Body of pancreas (tissue), 4 donors: ENCODE measurements at regions not wholly inside any gene's neighbourhood (a gene's known extent, or its start where the extent isn't known, plus 50 kb on each side); places are given as distances from the start of the nearest gene placed in this dataset.

ENCODE experiments used
- POLR2A ChIP-seq, 3 donors: fragments of 450-650 bp; IDR thresholded peaks; one replicate each; pipeline ENCODE4 v1.6.1; 2016; ENCODE audit warnings: antibody characterized with exemption in 3 of 3, mild to moderate bottlenecking in 2 of 3
- TF ChIP-seq, protein P1 (sequence below), 7 experiments: fragments of 450-650 bp in 4 of 7; fragments of 200-600 bp in 3 of 7; sonication (generic) in 3 of 7; IDR thresholded peaks; one replicate each; pipeline ENCODE4 v1.5.1; 2016 to 2019; ENCODE audit warnings: antibody characterized with exemption in 7 of 7

DNA sequence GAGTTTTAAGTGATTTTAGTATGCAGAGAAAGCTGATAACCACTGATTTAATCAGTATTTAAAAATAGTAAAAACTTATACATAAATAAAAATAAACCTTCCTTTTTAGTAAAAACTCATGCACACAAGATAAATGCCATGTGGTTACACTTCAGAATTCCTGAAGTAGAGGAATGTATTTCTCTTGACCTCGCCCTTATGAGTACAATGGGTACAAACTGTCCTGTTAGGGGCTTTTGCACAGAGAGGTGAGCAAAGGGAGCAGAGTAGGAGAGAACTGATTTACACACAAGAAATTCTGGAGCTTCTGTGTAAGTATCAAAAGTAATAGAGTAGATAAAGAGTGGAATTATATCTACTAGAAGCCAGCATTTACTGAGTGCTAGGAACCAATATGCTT is 279.6 kb downstream of the PPP1R3A start:
- TF ChIP-seq, protein P1, sequence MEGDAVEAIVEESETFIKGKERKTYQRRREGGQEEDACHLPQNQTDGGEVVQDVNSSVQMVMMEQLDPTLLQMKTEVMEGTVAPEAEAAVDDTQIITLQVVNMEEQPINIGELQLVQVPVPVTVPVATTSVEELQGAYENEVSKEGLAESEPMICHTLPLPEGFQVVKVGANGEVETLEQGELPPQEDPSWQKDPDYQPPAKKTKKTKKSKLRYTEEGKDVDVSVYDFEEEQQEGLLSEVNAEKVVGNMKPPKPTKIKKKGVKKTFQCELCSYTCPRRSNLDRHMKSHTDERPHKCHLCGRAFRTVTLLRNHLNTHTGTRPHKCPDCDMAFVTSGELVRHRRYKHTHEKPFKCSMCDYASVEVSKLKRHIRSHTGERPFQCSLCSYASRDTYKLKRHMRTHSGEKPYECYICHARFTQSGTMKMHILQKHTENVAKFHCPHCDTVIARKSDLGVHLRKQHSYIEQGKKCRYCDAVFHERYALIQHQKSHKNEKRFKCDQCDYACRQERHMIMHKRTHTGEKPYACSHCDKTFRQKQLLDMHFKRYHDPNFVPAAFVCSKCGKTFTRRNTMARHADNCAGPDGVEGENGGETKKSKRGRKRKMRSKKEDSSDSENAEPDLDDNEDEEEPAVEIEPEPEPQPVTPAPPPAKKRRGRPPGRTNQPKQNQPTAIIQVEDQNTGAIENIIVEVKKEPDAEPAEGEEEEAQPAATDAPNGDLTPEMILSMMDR (IDR thresholded peaks at IDR 0.05), result no peak
- no peak for TF ChIP-seq POLR2A (IDR thresholded peaks at IDR 0.05)
